IMR-90 (cell line): ENCODE measurements at regions not wholly inside any gene's neighbourhood (a gene's known extent, or its start where the extent isn't known, plus 50 kb on each side); places are given as distances from the start of the nearest gene placed in this dataset.

ENCODE experiments used
- ATAC-seq: fragments of 200-7000 bp; cut with Tn5 transposase; 2 replicates; pipeline ENCODE4 v1.9.1; 2020; ENCODE audit warnings: low read depth, mild to moderate bottlenecking, moderate library complexity
- BruUV-seq: library from RNA; stranded (reverse); fragments of 400-500 nt; replicated peaks from 2 replicates; lab custom pipeline; 2021; lab: Mats Ljungman, UMichigan
- CTCF ChIA-PET: fragments of 300-600 bp; formaldehyde crosslinking; extraction: SDS; loops from one replicate; lab custom pipeline; 2021; ENCODE audit warnings: antibody characterized with exemption; lab: Yijun Ruan, JAX
- POLR2A ChIA-PET: fragments of 300-600 bp; sonication (Branson Sonifier 250); formaldehyde crosslinking; loops from one replicate; lab custom pipeline; 2022; ENCODE audit warnings: antibody characterized with exemption; ENCODE audit not compliant: unreplicated experiment; lab: Charles Lee
- DNase-seq: peaks from one replicate; pipeline ENCODE4 v3.0.0; 2013
- H2AFZ ChIP-seq: replicated peaks from 2 replicates; pipeline ENCODE3; 2013; ENCODE audit warnings: low read length, mild to moderate bottlenecking; ENCODE audit not compliant: poor library complexity
- H2AK5ac ChIP-seq: 2 replicates; pipeline ENCODE4 v1.6.1; 2013; ENCODE audit warnings: low read depth, low read length, inconsistent platforms
- H2AK9ac ChIP-seq: replicated peaks from 2 replicates; pipeline ENCODE3; 2013; ENCODE audit warnings: mild to moderate bottlenecking, low read depth, low read length, moderate library complexity; ENCODE audit not compliant: poor library complexity
- H2BK120ac ChIP-seq: 2 replicates; pipeline ENCODE4 v1.6.1; 2013; ENCODE audit warnings: low read depth, low read length, inconsistent platforms
- H2BK15ac ChIP-seq: 3 replicates; pipeline ENCODE4 v1.6.1; 2013; ENCODE audit warnings: low read depth, low read length, inconsistent platforms
- H2BK20ac ChIP-seq: 2 replicates; pipeline ENCODE4 v1.6.1; 2013; ENCODE audit warnings: low read depth, mild to moderate bottlenecking, inconsistent platforms, low read length, moderate library complexity
- H2BK5ac ChIP-seq: 2 replicates; pipeline ENCODE4 v1.6.1; 2013; ENCODE audit warnings: mild to moderate bottlenecking, low read depth, low read length, inconsistent platforms; ENCODE audit not compliant: poor library complexity, severe bottlenecking
- H3K14ac ChIP-seq: replicated peaks from 2 replicates; pipeline ENCODE4 v1.6.1; 2013; ENCODE audit warnings: low read depth, low read length, inconsistent platforms
- H3K18ac ChIP-seq: 2 replicates; pipeline ENCODE4 v1.6.1; 2013; ENCODE audit warnings: low read depth, low read length, control low read depth
- H3K23ac ChIP-seq: 2 replicates; pipeline ENCODE4 v1.6.1; 2013; ENCODE audit warnings: low read depth, low read length, inconsistent platforms
- H3K27ac ChIP-seq: 2 replicates; pipeline ENCODE4 v1.5.1; 2013; ENCODE audit warnings: mild to moderate bottlenecking, control low read depth, low read length; ENCODE audit not compliant: insufficient read depth
- H3K27me3 ChIP-seq: 2 replicates; pipeline ENCODE4 v1.6.1; 2013; ENCODE audit warnings: low read length; ENCODE audit not compliant: control insufficient read depth, insufficient read depth
- H3K36me3 ChIP-seq: 2 replicates; pipeline ENCODE4 v1.6.1; 2013; ENCODE audit warnings: low read length, mixed read lengths; ENCODE audit not compliant: control insufficient read depth, insufficient read depth
- H3K4ac ChIP-seq: 2 replicates; pipeline ENCODE4 v1.6.1; 2013; ENCODE audit warnings: low read depth, low read length, inconsistent platforms
- H3K4me1 ChIP-seq: 2 replicates; pipeline ENCODE4 v1.6.1; 2013; ENCODE audit warnings: low read length, mixed read lengths; ENCODE audit not compliant: control insufficient read depth, insufficient read depth
- H3K4me2 ChIP-seq: 2 replicates; pipeline ENCODE4 v1.6.1; 2013; ENCODE audit warnings: low read depth, mild to moderate bottlenecking, control low read depth, low read length, moderate library complexity
- H3K4me3 ChIP-seq: 2 replicates; pipeline ENCODE4 v1.5.1; 2013; ENCODE audit warnings: low read depth, mild to moderate bottlenecking, control low read depth, low read length, moderate library complexity; ENCODE audit not compliant: insufficient read depth
- H3K56ac ChIP-seq: 2 replicates; pipeline ENCODE4 v1.6.1; 2013; ENCODE audit warnings: low read length, inconsistent platforms; ENCODE audit not compliant: insufficient read depth; ENCODE audit errors: extremely low read depth
- H3K79me1 ChIP-seq, 2 experiments: 2 replicates each; pipeline ENCODE4 v1.6.1; 2013; ENCODE audit warnings: low read length in 2 of 2, inconsistent platforms in 1 of 2, low read depth in 1 of 2
- H3K9ac ChIP-seq: 2 replicates; pipeline ENCODE4 v1.6.1; 2013; ENCODE audit warnings: low read depth, low read length, control low read depth
- H3K9me1 ChIP-seq: 2 replicates; pipeline ENCODE4 v1.6.1; 2013; ENCODE audit warnings: low read length, inconsistent platforms; ENCODE audit not compliant: insufficient read depth
- H3K9me3 ChIP-seq: 2 replicates; pipeline ENCODE4 v1.6.1; 2013; ENCODE audit warnings: low read length; ENCODE audit not compliant: control insufficient read depth, insufficient read depth
- H4K20me1 ChIP-seq: 2 replicates; pipeline ENCODE4 v1.6.1; 2013; ENCODE audit warnings: low read length, inconsistent platforms; ENCODE audit not compliant: insufficient read depth
- H4K5ac ChIP-seq: 2 replicates; pipeline ENCODE4 v1.6.1; 2013; ENCODE audit warnings: mild to moderate bottlenecking, low read depth, low read length, control low read depth
- H4K8ac ChIP-seq, 2 experiments: 2 replicates each; pipeline ENCODE4 v1.6.1; 2013; ENCODE audit warnings: low read depth in 2 of 2, low read length in 2 of 2, control low read depth in 1 of 2, inconsistent platforms in 1 of 2
- H4K91ac ChIP-seq: 2 replicates; pipeline ENCODE4 v1.6.1; 2013; ENCODE audit warnings: low read depth, low read length, inconsistent platforms; ENCODE audit not compliant: insufficient read depth
- BHLHE40 ChIP-seq: fragments of 150-350 bp; IDR thresholded peaks from 2 replicates; pipeline ENCODE4 v1.6.1; 2016; ENCODE audit warnings: mild to moderate bottlenecking, low read depth, low read length
- CEBPB ChIP-seq: IDR thresholded peaks from 2 replicates; pipeline ENCODE4 v1.6.1; 2012; ENCODE audit warnings: low read depth, low read length, improper control_type of control experiment
- CHD1 ChIP-seq: IDR thresholded peaks from 2 replicates; pipeline ENCODE4 v1.6.1; 2012; ENCODE audit warnings: low read depth, low read length, improper control_type of control experiment
- FOS ChIP-seq: fragments of 150-350 bp; IDR thresholded peaks from 2 replicates; pipeline ENCODE4 v1.6.1; 2016; ENCODE audit warnings: low read depth, low read length
- MAFK ChIP-seq: IDR thresholded peaks from 2 replicates; pipeline ENCODE4 v1.6.1; 2012; ENCODE audit warnings: low read depth, low read length, improper control_type of control experiment
- MAZ ChIP-seq: IDR thresholded peaks from 2 replicates; pipeline ENCODE4 v1.6.1; 2012; ENCODE audit warnings: low read depth, mild to moderate bottlenecking, low read length, improper control_type of control experiment, moderate library complexity, borderline replicate concordance
- MXI1 ChIP-seq: IDR thresholded peaks from 2 replicates; pipeline ENCODE4 v1.6.1; 2012; ENCODE audit warnings: low read depth, mild to moderate bottlenecking, low read length, moderate library complexity, borderline replicate concordance
- NFE2L2 ChIP-seq: fragments of 150-350 bp; IDR thresholded peaks from 2 replicates; pipeline ENCODE4 v1.6.1; 2016; ENCODE audit warnings: low read depth, mild to moderate bottlenecking, low read length
- POLR2A ChIP-seq: IDR thresholded peaks from 2 replicates; pipeline ENCODE4 v1.6.1; 2012; ENCODE audit warnings: mild to moderate bottlenecking, low read depth, low read length
- RAD21 ChIP-seq: IDR thresholded peaks from 2 replicates; pipeline ENCODE4 v1.6.1; 2012; ENCODE audit warnings: low read length, improper control_type of control experiment
- RCOR1 ChIP-seq: IDR thresholded peaks from 2 replicates; pipeline ENCODE4 v1.6.1; 2012; ENCODE audit warnings: mild to moderate bottlenecking, low read length, improper control_type of control experiment; ENCODE audit not compliant: insufficient replicate concordance
- RFX5 ChIP-seq: IDR thresholded peaks from 2 replicates; pipeline ENCODE4 v1.8.0; 2012; ENCODE audit warnings: low read depth, mild to moderate bottlenecking, low read length, moderate library complexity
- SMC3 ChIP-seq: fragments of 150-350 bp; IDR thresholded peaks from 2 replicates; pipeline ENCODE4 v1.6.1; 2016; ENCODE audit warnings: low read depth, mild to moderate bottlenecking, antibody characterized with exemption, low read length, moderate library complexity
- WGBS, 2 experiments: methylation state at CpG; one replicate each; pipeline versions ENCODE4 v1.1.5 to v1.1.7; 2013; ENCODE audit warnings: missing lambda C conversion rate in 2 of 2; ENCODE audit not compliant: insufficient read length in 1 of 2; ENCODE audit errors: extremely low coverage in 2 of 2; 5-methylcytosine and 5-hydroxymethylcytosine counted together
- dilution Hi-C: fragments of 300-500 bp; cut with HindIII; formaldehyde crosslinking; loops from one replicate; pipeline ENCODE4 v1.14.3; 2018; ENCODE audit warnings: low sequenced_read_pairs; ENCODE audit not compliant: unreplicated experiment
- in situ Hi-C: fragments of 300-500 bp; cut with MboI; formaldehyde crosslinking; loops from 3 replicates; pipeline ENCODE4 v1.14.3; 2019; ENCODE audit warnings: low sequenced_read_pairs, inconsistent platforms, mixed read lengths
- intact Hi-C: fragments of 100-400 bp; cut with micrococcal nuclease; formaldehyde crosslinking; loops from 2 replicates; pipeline ENCODE4 v1.10.0; 2022
- TF ChIP-seq, protein P1 (sequence below): conservative IDR thresholded peaks from 2 replicates; pipeline ENCODE4 v1.5.1; 2012; ENCODE audit warnings: mild to moderate bottlenecking, low read depth, low read length, improper control_type of control experiment
- TF ChIP-seq, protein P2 (sequence below): fragments of 150-350 bp; IDR thresholded peaks from 2 replicates; pipeline ENCODE4 v1.6.1; 2016; ENCODE audit warnings: low read depth, mild to moderate bottlenecking, low read length, moderate library complexity, borderline replicate concordance
- TF ChIP-seq, protein P3 (sequence below): fragments of 150-350 bp; IDR thresholded peaks from 2 replicates; pipeline ENCODE4 v1.6.1; 2017; ENCODE audit warnings: mild to moderate bottlenecking, antibody characterized with exemption, low read length, low read depth

DNA sequence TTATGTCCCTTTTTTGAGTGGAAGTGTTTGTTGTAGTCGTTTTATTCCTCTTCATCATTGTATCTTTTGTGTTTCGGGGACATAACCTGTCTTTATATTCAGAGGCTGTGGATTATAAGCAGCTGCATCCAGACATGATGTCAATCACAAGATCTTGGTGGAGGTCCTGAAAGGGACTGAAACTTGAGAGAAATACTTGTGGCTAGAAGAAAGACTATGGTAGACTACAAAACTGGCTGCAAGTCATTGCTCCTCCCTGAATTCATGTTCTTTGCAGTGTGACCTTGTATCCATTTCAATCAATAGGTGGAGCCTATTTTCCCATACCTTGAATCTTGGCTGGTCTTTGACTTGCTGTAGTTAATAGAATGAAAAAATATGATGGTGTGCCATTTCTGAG is 442.4 kb upstream of the PLXNA2 start:
- Histone ChIP-seq H3K79me1 (no peaks in the 10 kb centered on the region), H4K91ac (no peak overlapping the region)

More for the DNA sequence above, 442.4 kb upstream of the PLXNA2 start:
- H3K23ac ChIP-seq = no peak overlapping the region
- no peak overlapping the region for H2AK5ac ChIP-seq
- H3K56ac ChIP-seq = no peak overlapping the region
- no peak overlapping the region for H2BK15ac ChIP-seq
- H2AK9ac ChIP-seq = no peak overlapping the region
- no peak overlapping the region for H2BK120ac ChIP-seq
- H4K20me1 ChIP-seq = no peaks in the 10 kb centered on the region
- no peak overlapping the region for H3K27ac ChIP-seq
- no peak overlapping the region for H3K14ac ChIP-seq
- CTCF ChIA-PET = no interaction called here
- H3K36me3 ChIP-seq = no peaks in the 10 kb centered on the region
- POLR2A ChIA-PET = no interaction called here
- BruUV-seq = no TSS peak
- H3K18ac ChIP-seq = no peak overlapping the region
- no peak overlapping the region for H3K4ac ChIP-seq
- no peak overlapping the region for H3K4me2 ChIP-seq
- dilution Hi-C loops (no loop called here), in situ Hi-C loops (no loop called here), intact Hi-C loops (no loop called here)
- H3K9me3 ChIP-seq = peaks cover 10% of the 10 kb centered on the region
- no CpG with 5 or more reads among the region's 2 CpGs for WGBS, 2 experiments
- H3K9ac ChIP-seq = no peak overlapping the region
- H2BK5ac ChIP-seq = no peak overlapping the region
- TF ChIP-seq RFX5 (no peak), CEBPB (no peak), NFE2L2 (no peak), RAD21 (no peak), MAFK (no peak), RCOR1 (no peak), SMC3 (no peak), CHD1 (no peak), MAZ (no peak), MXI1 (no peak), POLR2A (no peak), FOS (no peak), BHLHE40 (no peak)
- TF ChIP-seq, protein P1, sequence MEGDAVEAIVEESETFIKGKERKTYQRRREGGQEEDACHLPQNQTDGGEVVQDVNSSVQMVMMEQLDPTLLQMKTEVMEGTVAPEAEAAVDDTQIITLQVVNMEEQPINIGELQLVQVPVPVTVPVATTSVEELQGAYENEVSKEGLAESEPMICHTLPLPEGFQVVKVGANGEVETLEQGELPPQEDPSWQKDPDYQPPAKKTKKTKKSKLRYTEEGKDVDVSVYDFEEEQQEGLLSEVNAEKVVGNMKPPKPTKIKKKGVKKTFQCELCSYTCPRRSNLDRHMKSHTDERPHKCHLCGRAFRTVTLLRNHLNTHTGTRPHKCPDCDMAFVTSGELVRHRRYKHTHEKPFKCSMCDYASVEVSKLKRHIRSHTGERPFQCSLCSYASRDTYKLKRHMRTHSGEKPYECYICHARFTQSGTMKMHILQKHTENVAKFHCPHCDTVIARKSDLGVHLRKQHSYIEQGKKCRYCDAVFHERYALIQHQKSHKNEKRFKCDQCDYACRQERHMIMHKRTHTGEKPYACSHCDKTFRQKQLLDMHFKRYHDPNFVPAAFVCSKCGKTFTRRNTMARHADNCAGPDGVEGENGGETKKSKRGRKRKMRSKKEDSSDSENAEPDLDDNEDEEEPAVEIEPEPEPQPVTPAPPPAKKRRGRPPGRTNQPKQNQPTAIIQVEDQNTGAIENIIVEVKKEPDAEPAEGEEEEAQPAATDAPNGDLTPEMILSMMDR = no peak
- TF ChIP-seq, protein P2, sequence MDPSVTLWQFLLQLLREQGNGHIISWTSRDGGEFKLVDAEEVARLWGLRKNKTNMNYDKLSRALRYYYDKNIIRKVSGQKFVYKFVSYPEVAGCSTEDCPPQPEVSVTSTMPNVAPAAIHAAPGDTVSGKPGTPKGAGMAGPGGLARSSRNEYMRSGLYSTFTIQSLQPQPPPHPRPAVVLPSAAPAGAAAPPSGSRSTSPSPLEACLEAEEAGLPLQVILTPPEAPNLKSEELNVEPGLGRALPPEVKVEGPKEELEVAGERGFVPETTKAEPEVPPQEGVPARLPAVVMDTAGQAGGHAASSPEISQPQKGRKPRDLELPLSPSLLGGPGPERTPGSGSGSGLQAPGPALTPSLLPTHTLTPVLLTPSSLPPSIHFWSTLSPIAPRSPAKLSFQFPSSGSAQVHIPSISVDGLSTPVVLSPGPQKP = no peak
- TF ChIP-seq, protein P3, sequence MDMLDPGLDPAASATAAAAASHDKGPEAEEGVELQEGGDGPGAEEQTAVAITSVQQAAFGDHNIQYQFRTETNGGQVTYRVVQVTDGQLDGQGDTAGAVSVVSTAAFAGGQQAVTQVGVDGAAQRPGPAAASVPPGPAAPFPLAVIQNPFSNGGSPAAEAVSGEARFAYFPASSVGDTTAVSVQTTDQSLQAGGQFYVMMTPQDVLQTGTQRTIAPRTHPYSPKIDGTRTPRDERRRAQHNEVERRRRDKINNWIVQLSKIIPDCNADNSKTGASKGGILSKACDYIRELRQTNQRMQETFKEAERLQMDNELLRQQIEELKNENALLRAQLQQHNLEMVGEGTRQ = no peak
- H3K4me1 ChIP-seq = no peaks in the 10 kb centered on the region
- H2AFZ ChIP-seq = no peak overlapping the region
- DNase-seq (no peak), ATAC-seq (no peak)
- no peak overlapping the region for H4K5ac ChIP-seq
- no peaks in the 10 kb centered on the region for H3K9me1 ChIP-seq
- H3K27me3 ChIP-seq = no peaks in the 10 kb centered on the region
- H3K4me3 ChIP-seq = no peak overlapping the region
- no peak overlapping the region for H2BK20ac ChIP-seq
- no peak overlapping the region for H4K8ac ChIP-seq
